MM.1S (cell line): ENCODE measurements at regions not wholly inside any gene's neighbourhood (a gene's known extent, or its start where the extent isn't known, plus 50 kb on each side); places are given as distances from the start of the nearest gene placed in this dataset.
A peak's percentile ranks its signal among the peaks of the same experiment; 100 is the strongest.

ENCODE experiments used
- DNase-seq: peaks from one replicate; pipeline ENCODE4 v3.0.0-alpha.2; 2015
- H2AFZ ChIP-seq: fragments of 300-600 bp; sonication (generic); 2 replicates; pipeline ENCODE4 v1.6.0; 2016; ENCODE audit warnings: antibody characterized with exemption, low read length
- H3F3A ChIP-seq: fragments of 300-600 bp; sonication (generic); 2 replicates; pipeline ENCODE4 v1.6.1; 2016; ENCODE audit warnings: mild to moderate bottlenecking, antibody characterized with exemption, low read length, moderate library complexity, mixed read lengths; ENCODE audit not compliant: insufficient read depth
- H3K27ac ChIP-seq: fragments of 300-600 bp; sonication (generic); 2 replicates; pipeline ENCODE4 v1.5.1; 2016; ENCODE audit warnings: mild to moderate bottlenecking, low read length
- H3K27me3 ChIP-seq: fragments of 300-600 bp; sonication (generic); replicated peaks from 2 replicates; pipeline ENCODE4 v1.6.0; 2016; ENCODE audit warnings: low read length; ENCODE audit not compliant: insufficient read depth
- H3K36me3 ChIP-seq: fragments of 300-600 bp; sonication (generic); replicated peaks from 2 replicates; pipeline ENCODE4 v1.6.1; 2016; ENCODE audit warnings: mild to moderate bottlenecking, low read length, mixed read lengths; ENCODE audit not compliant: insufficient read depth
- H3K4me1 ChIP-seq: fragments of 300-600 bp; sonication (generic); 2 replicates; pipeline ENCODE4 v1.6.1; 2016; ENCODE audit warnings: low read length, mixed read lengths
- H3K4me2 ChIP-seq: fragments of 300-600 bp; sonication (generic); 2 replicates; pipeline ENCODE4 v1.6.0; 2016; ENCODE audit warnings: low read depth, low read length
- H3K4me3 ChIP-seq: fragments of 300-600 bp; sonication (generic); 2 replicates; pipeline ENCODE4 v1.5.1; 2016; ENCODE audit warnings: low read length, mixed read lengths
- H3K79me2 ChIP-seq: fragments of 300-600 bp; sonication (generic); 2 replicates; pipeline ENCODE4 v1.6.1; 2016; ENCODE audit warnings: mixed run types, low read length, mixed read lengths
- H3K9ac ChIP-seq: fragments of 300-600 bp; sonication (generic); 2 replicates; pipeline ENCODE4 v1.6.1; 2016; ENCODE audit warnings: low read length, mixed read lengths
- H3K9me2 ChIP-seq: fragments of 300-600 bp; sonication (generic); replicated peaks from 2 replicates; pipeline ENCODE4 v1.6.1; 2016; ENCODE audit warnings: mild to moderate bottlenecking, low read length, mixed read lengths; ENCODE audit not compliant: insufficient read depth
- H3K9me3 ChIP-seq: fragments of 300-600 bp; sonication (generic); replicated peaks from 2 replicates; pipeline ENCODE4 v1.6.1; 2016; ENCODE audit warnings: mild to moderate bottlenecking, low read length, mixed read lengths; ENCODE audit not compliant: insufficient read depth
- H4K20me1 ChIP-seq: fragments of 300-600 bp; sonication (generic); 2 replicates; pipeline ENCODE4 v1.6.1; 2016; ENCODE audit warnings: mild to moderate bottlenecking, low read length, moderate library complexity, mixed read lengths; ENCODE audit not compliant: insufficient read depth
- CTCF ChIP-seq: fragments of 300-600 bp; sonication (generic); IDR thresholded peaks from 2 replicates; pipeline ENCODE4 v1.5.1; 2016; ENCODE audit warnings: antibody characterized with exemption, low read length, mixed read lengths
- EZH2 ChIP-seq: fragments of 300-600 bp; sonication (generic); optimal IDR thresholded peaks from 2 replicates; pipeline ENCODE3; 2017; ENCODE audit warnings: low read depth, mild to moderate bottlenecking, antibody characterized with exemption, low read length, mixed read lengths
- EZH2phosphoT487 ChIP-seq: fragments of 300-600 bp; sonication (generic); IDR thresholded peaks from 2 replicates; pipeline ENCODE4 v1.6.1; 2018; ENCODE audit warnings: antibody characterized with exemption, low read length

DNA sequence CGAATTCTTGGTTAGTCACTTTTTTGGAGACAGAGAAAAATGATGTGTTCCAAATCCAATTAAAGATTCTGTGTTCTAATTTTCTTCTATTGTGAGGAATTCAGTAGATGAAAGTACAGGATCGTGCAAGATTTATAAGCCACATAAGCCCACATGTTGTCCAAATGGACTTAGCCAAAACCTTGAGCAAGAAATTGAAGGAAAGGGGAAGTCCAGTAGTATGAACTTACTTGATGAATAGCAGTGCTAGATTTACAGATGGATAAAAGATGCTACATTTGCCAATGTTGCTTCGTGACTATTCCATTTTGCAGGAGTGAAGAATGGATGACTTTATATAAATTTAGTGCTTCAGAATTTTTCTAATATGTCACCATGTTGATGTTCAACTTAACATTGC is 120.0 kb upstream of the ATP11B start:
- Histone ChIP-seq H3K9ac (no peak overlapping the region), H3K79me2 (no peaks in the 10 kb centered on the region), H3K4me2 (no peak overlapping the region), H2AFZ (no peak overlapping the region), H3K4me1 (peaks cover 13% of the 10 kb centered on the region), H3K36me3 (no peaks in the 10 kb centered on the region), H3K27me3 (no peaks in the 10 kb centered on the region), H3K9me2 (no peaks in the 10 kb centered on the region), H3K9me3 (no peaks in the 10 kb centered on the region), H4K20me1 (no peaks in the 10 kb centered on the region), H3K27ac (no peak overlapping the region), H3F3A (no peaks in the 10 kb centered on the region), H3K4me3 (no peak overlapping the region)
- no peak for DNase-seq
- TF ChIP-seq EZH2 (no peak), EZH2phosphoT487 (no peak), CTCF (no peak)

GRCh38 chr3:182682263-182683241 is 110.8 kb upstream of the ATP11B start:
- Histone ChIP-seq H3K27ac (peak overlapping the region; percentile 89), H2AFZ (peak overlapping the region; percentile 92), H3K36me3 (no peaks in the 10 kb centered on the region), H3K4me2 (peak overlapping the region; percentile 92), H3K9ac (peak overlapping the region; percentile 87), H3K4me1 (peaks cover 27% of the 10 kb centered on the region), H3F3A (peaks cover 19% of the 10 kb centered on the region), H3K9me3 (no peaks in the 10 kb centered on the region), H3K4me3 (peak overlapping the region; percentile 72), H4K20me1 (no peaks in the 10 kb centered on the region), H3K9me2 (no peaks in the 10 kb centered on the region), H3K79me2 (no peaks in the 10 kb centered on the region), H3K27me3 (no peaks in the 10 kb centered on the region)
- peak; percentile 93 for DNase-seq
- no peak for TF ChIP-seq EZH2phosphoT487
- TF ChIP-seq CTCF: peak; percentile 48

DNA sequence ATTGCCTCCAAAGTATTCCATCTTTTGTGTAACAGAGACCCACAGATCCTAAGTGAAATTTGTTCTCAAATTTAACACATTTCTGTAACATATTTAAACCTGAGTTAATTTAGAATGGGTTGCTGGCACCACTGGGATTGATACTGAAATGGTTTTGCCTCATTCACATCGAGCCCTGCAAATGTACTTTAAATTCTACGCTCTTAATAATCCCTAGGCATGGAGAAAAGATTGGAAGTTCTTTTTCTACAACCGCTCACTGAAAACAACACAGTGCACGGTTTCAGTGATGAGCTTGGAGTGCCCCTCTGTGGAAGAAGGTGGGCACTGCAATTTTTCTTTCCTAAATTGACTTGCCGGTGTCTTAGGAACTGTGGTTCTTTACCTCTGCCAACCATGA is 109.9 kb upstream of the ATP11B start:
- peak overlapping the region; percentile 87 for H3K9ac ChIP-seq
- no peaks in the 10 kb centered on the region for H3K36me3 ChIP-seq
- peak overlapping the region; percentile 92 for H3K4me2 ChIP-seq
- peak overlapping the region; percentile 92 for H2AFZ ChIP-seq
- no peaks in the 10 kb centered on the region for H3K27me3 ChIP-seq
- no peaks in the 10 kb centered on the region for H3K79me2 ChIP-seq
- H3F3A ChIP-seq: peaks cover 19% of the 10 kb centered on the region
- H3K27ac ChIP-seq: peak overlapping the region; percentile 89
- H3K4me3 ChIP-seq: peak overlapping the region; percentile 72
- no peaks in the 10 kb centered on the region for H3K9me2 ChIP-seq
- peak; percentile 90 for DNase-seq
- no peaks in the 10 kb centered on the region for H3K9me3 ChIP-seq
- TF ChIP-seq EZH2phosphoT487 (no peak), CTCF (peak; percentile 99), EZH2 (no peak)
- H4K20me1 ChIP-seq: no peaks in the 10 kb centered on the region
- peaks cover 27% of the 10 kb centered on the region for H3K4me1 ChIP-seq
